ENCODE measurements at regions not wholly inside any gene's neighbourhood (a gene's known extent, or its start where the extent isn't known, plus 50 kb on each side); places are given as distances from the start of the nearest gene placed in this dataset.

DNA sequence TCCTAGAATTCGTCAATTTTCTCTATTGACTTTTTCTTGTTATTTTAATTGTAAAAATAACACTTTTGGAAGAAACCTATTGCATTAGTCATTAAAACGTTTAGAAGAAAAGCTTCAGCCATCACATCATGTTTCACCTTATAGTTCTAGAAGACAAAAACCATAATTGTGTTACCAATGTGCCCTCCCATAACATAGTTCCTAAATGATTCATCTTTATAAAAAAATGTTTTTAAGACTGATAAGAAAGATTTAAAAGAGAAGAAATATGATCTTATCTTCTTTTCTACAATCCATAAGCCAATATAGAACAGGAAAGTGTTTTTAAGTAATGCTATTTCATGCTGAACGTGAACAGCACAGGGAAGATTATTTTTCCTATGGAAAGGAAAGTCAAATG lies 316.6 kb upstream of the NDST4 start:
- Histone ChIP-seq H3K4me1 (no peaks in the 10 kb centered on the region), H3K36me3 (no peaks in the 10 kb centered on the region), H3K27me3 (no peaks in the 10 kb centered on the region), H3K4me3 (no peak overlapping the region), H3K9me3 (peaks cover 0 to 3% (median 0%) of the 10 kb centered on the region in 4 donors), H3K27ac (no peak overlapping the region)
- TF ChIP-seq, protein P1, sequence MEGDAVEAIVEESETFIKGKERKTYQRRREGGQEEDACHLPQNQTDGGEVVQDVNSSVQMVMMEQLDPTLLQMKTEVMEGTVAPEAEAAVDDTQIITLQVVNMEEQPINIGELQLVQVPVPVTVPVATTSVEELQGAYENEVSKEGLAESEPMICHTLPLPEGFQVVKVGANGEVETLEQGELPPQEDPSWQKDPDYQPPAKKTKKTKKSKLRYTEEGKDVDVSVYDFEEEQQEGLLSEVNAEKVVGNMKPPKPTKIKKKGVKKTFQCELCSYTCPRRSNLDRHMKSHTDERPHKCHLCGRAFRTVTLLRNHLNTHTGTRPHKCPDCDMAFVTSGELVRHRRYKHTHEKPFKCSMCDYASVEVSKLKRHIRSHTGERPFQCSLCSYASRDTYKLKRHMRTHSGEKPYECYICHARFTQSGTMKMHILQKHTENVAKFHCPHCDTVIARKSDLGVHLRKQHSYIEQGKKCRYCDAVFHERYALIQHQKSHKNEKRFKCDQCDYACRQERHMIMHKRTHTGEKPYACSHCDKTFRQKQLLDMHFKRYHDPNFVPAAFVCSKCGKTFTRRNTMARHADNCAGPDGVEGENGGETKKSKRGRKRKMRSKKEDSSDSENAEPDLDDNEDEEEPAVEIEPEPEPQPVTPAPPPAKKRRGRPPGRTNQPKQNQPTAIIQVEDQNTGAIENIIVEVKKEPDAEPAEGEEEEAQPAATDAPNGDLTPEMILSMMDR (IDR thresholded peaks at IDR 0.05) = no peak
- no peak for TF ChIP-seq POLR2A (IDR thresholded peaks at IDR 0.05)
- no peak for TF ChIP-seq EP300 (IDR thresholded peaks at IDR 0.05)
- TF ChIP-seq POLR2AphosphoS5 (IDR thresholded peaks at IDR 0.05) = no peak
- DNase-seq = no peak
- intact Hi-C loops (cut with DNase I) = no loop called here
- WGBS, 2 donors = 74 to 80% methylated on average over 3 of the region's 3 CpGs

DNA sequence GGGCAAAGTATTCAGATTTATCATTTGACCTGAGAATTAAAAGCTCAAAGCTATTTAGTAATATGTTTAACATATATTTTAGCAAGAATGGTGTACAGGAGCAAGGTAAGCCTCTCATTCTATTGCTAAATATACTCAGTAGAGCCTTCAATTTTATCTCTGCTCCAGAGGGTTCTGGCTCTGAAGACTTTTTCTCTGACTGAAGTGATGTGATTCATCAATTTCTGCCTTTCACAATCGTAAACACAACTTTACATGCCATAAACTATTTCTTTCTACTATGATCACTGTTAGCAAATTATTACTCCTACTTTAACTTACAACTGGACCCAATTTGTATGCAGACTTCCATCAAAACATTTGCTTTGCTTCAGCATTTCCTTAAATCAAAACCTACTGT lies 315.0 kb upstream of the NDST4 start:
- TF ChIP-seq, protein P1 (IDR thresholded peaks at IDR 0.05) = no peak
- no peak for TF ChIP-seq POLR2A (IDR thresholded peaks at IDR 0.05)
- TF ChIP-seq POLR2AphosphoS5 (IDR thresholded peaks at IDR 0.05) = no peak
- TF ChIP-seq EP300 (IDR thresholded peaks at IDR 0.05) = no peak
- Histone ChIP-seq H3K4me3 (no peak overlapping the region), H3K9me3 (no peaks in the 10 kb centered on the region), H3K27ac (no peak overlapping the region), H3K4me1 (no peaks in the 10 kb centered on the region), H3K27me3 (no peaks in the 10 kb centered on the region), H3K36me3 (no peaks in the 10 kb centered on the region)
- WGBS, 2 donors = 60 to 61% methylated on average over 1 of the region's 1 CpG
- no peak for DNase-seq
- intact Hi-C loops (cut with DNase I) = no loop called here

DNA sequence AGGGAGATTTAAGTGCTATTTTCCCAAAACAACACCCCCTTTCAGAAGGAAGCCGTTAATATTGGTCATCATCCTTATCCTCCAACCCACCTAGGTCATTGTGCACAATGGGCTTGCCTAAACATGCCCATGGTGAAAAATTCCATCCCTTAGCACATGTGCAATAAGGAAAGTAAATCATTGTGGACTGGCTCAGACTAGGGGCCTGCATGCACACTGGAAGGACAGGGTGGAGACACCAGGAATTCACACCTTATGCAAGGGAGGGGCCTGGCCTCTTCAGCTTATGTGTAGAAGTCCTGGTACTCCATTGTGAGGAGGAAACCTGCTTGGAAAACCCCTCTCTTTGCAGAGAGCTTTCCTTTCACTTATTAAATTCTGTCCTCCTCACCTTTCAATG lies 311.4 kb upstream of the NDST4 start:
- no peak for DNase-seq
- Histone ChIP-seq H3K27me3 (no peaks in the 10 kb centered on the region), H3K9me3 (no peaks in the 10 kb centered on the region), H3K4me3 (no peak overlapping the region), H3K36me3 (no peaks in the 10 kb centered on the region), H3K27ac (no peak overlapping the region), H3K4me1 (no peaks in the 10 kb centered on the region)
- intact Hi-C loops (cut with DNase I) = no loop called here
- no peak for TF ChIP-seq POLR2A (IDR thresholded peaks at IDR 0.05)
- no peak for TF ChIP-seq EP300 (IDR thresholded peaks at IDR 0.05)
- TF ChIP-seq, protein P1 (IDR thresholded peaks at IDR 0.05) = no peak
- TF ChIP-seq POLR2AphosphoS5 (IDR thresholded peaks at IDR 0.05) = no peak
- WGBS, 2 donors = 75 to 88% methylated on average over 1 of the region's 1 CpG

DNA sequence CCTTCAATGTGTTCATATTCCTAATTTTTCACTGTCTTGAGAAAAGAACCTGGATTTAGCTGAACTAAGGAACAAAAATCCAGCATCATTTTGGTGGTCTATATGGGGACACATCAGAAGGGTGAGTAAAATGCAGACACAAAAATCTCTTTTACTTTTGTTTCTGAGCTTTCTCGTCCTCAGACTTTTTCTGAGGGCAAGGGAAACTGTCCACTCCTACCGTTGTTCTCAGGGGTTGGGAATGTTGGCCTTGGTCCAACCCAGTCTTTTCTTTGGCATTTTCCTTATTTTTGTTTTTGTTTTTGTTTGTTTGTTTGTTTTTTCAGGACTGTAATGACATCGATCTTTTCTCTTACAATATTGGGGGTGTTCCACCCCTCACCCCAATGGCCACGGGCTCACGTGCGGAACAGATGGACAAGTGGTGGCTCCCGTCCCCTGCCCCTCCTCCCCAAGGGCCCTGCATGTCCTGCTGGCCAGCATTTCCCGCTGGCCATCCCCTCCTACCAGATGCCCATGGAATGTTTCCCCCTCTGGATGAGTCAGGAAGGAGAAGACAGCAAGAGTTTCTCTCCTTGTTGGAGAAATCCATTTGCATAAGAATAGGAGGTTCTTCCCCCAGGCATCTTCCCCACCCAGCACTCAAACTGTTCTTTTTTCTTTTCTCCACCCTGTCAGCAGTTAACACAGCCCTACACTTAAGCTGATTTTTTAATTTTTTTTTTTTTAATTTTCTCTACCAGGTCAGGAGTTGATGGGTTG lies 305.4 kb upstream of the NDST4 start:
- no peak for DNase-seq
- WGBS, 2 donors = 75 to 84% methylated on average over 8 of the region's 8 CpGs
- Histone ChIP-seq H3K9me3 (peaks cover 0 to 6% (median 0%) of the 10 kb centered on the region in 4 donors), H3K27ac (no peak overlapping the region), H3K4me1 (no peaks in the 10 kb centered on the region), H3K36me3 (no peaks in the 10 kb centered on the region), H3K27me3 (no peaks in the 10 kb centered on the region), H3K4me3 (no peak overlapping the region)
- intact Hi-C loops (cut with DNase I) = no loop called here
- TF ChIP-seq POLR2AphosphoS5 (IDR thresholded peaks at IDR 0.05) (no peak), EP300 (IDR thresholded peaks at IDR 0.05) (no peak)

DNA sequence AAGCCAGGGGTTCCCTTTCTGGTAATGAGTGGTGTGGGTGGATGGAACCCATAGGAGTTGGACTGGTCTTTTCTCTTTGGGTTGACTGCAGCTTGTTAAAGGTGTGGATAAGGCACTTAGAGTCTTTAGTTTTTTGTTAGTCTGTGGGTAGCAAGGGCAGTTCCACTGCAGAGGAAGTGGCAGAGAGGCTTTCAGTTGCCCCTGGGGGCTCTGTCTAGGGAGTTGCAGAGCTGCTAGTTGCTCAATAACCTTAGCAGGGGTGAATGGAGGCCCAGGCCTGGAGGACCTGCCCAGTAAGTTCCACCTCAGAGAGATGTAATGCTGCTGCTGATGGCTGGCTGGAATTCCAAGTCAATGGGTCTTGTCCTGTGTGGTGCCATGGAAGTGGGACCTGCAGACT lies 282.6 kb upstream of the NDST4 start:
- Histone ChIP-seq H3K27ac (no peak overlapping the region), H3K27me3 (no peaks in the 10 kb centered on the region), H3K4me1 (no peaks in the 10 kb centered on the region), H3K36me3 (no peaks in the 10 kb centered on the region), H3K9me3 (peaks cover 0 to 3% (median 0%) of the 10 kb centered on the region in 4 donors), H3K4me3 (no peak overlapping the region)
- intact Hi-C loops (cut with DNase I) = no loop called here
- DNase-seq = no peak
- TF ChIP-seq POLR2A (IDR thresholded peaks at IDR 0.05) (no peak), POLR2AphosphoS5 (IDR thresholded peaks at IDR 0.05) (no peak), EP300 (IDR thresholded peaks at IDR 0.05) (no peak)
- TF ChIP-seq, protein P1 (IDR thresholded peaks at IDR 0.05) = no peak

Data from sigmoid colon (tissue), 6 donors.